Testis (tissue), 2 donors: ENCODE measurements at regions not wholly inside any gene's neighbourhood (a gene's known extent, or its start where the extent isn't known, plus 50 kb on each side); places are given as distances from the start of the nearest gene placed in this dataset.

ENCODE experiments used
- CTCF ChIP-seq, 3 experiments: fragments of 450-650 bp in 2 of 3; fragments of 200-600 bp in 1 of 3; sonication (generic) in 1 of 3; IDR thresholded peaks; one replicate each; pipeline ENCODE4 v1.5.1; 2016 to 2019; ENCODE audit warnings: antibody characterized with exemption in 3 of 3, mild to moderate bottlenecking in 2 of 3, moderate library complexity in 1 of 3
- POLR2A ChIP-seq: fragments of 450-650 bp; IDR thresholded peaks from one replicate; pipeline ENCODE4 v1.6.1; 2017; ENCODE audit warnings: antibody characterized with exemption, mild to moderate bottlenecking, moderate library complexity

DNA sequence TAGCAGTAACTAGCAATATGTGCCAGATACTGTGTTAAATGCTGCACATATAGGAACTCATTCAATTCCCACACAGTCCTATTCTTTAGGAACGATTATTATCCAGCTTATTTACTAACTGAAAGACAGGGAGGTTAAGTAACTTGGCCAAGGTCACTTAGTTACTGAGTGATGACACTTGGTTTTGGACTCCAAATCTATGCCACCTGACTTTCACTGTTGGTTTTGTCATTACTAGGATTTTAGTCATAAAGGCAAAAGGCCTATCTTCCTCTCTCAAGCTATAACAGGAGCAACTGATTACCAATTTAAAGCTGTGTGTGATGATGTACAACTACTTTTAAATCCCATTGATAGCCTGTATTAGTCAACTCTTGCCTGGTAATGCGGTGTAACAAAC is 138.9 kb upstream of the STX18 start:
- no peak for TF ChIP-seq CTCF (IDR thresholded peaks at IDR 0.05)
- no peak for TF ChIP-seq POLR2A
